ENCODE measurements at regions not wholly inside any gene's neighbourhood (a gene's known extent, or its start where the extent isn't known, plus 50 kb on each side); places are given as distances from the start of the nearest gene placed in this dataset.

DNA sequence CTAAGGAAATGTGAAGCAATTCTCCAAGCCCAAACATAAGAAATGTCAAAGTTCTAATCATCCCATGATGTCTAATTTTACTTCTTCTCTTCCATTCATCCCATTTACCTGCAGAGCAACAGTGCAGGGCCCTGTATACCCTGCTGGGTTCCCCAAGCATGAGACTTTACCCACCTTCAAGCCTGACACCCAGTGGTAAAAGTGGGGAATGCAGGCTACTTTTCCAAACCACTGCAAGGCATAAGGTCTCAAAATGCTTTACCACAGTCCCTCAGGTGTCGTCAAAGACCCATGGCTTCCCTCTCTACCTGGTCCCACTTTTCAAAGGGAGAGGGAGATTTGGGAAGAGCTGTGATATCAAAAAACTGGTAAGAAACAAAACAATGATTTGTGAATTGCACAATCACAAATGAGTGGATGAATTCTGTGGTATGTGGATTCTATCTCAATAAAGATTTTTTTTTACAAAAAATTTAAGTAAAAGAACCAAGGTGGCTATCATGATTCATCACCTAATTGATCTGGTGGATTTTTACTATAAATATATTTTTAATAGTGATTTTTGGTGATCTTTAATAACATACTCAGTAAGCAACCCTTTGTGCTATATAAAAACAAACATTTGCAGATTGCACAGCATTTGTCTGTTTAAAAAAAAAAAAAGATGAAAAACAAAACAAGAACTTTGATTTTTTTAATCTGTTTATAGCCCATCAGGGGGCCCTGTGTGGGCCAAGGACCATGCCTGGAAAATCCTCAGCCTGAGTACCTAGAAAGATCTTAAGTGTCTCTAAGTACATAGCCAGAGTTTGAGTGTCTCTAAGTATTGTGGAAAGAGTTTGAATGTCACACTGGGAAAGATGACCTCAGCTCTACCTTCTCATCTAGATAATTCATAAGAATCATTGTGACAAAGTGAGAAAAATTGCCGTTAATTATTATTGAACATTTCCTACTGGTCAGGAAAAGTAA, 73.1 kb upstream of the GJB5 start:
- peak; percentile 87 for TF ChIP-seq CTCF (IDR thresholded peaks at IDR 0.05)
- no peak for TF ChIP-seq POLR2AphosphoS5 (IDR thresholded peaks at IDR 0.05; ENCODE audit: low read depth, low read length)
- TF ChIP-seq, protein P1, sequence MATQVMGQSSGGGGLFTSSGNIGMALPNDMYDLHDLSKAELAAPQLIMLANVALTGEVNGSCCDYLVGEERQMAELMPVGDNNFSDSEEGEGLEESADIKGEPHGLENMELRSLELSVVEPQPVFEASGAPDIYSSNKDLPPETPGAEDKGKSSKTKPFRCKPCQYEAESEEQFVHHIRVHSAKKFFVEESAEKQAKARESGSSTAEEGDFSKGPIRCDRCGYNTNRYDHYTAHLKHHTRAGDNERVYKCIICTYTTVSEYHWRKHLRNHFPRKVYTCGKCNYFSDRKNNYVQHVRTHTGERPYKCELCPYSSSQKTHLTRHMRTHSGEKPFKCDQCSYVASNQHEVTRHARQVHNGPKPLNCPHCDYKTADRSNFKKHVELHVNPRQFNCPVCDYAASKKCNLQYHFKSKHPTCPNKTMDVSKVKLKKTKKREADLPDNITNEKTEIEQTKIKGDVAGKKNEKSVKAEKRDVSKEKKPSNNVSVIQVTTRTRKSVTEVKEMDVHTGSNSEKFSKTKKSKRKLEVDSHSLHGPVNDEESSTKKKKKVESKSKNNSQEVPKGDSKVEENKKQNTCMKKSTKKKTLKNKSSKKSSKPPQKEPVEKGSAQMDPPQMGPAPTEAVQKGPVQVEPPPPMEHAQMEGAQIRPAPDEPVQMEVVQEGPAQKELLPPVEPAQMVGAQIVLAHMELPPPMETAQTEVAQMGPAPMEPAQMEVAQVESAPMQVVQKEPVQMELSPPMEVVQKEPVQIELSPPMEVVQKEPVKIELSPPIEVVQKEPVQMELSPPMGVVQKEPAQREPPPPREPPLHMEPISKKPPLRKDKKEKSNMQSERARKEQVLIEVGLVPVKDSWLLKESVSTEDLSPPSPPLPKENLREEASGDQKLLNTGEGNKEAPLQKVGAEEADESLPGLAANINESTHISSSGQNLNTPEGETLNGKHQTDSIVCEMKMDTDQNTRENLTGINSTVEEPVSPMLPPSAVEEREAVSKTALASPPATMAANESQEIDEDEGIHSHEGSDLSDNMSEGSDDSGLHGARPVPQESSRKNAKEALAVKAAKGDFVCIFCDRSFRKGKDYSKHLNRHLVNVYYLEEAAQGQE (IDR thresholded peaks at IDR 0.05; ENCODE audit: insufficient read depth in 1 of 2, low read depth in 2 of 2, low read length in 1 of 2) = no peak

All from Panc1 (cell line).